Inflammatory macrophage (primary cell): ENCODE measurements at regions not wholly inside any gene's neighbourhood (a gene's known extent, or its start where the extent isn't known, plus 50 kb on each side); places are given as distances from the start of the nearest gene placed in this dataset.

Source experiments
- DNase-seq, 2 donors: peaks; one replicate each; pipeline ENCODE4 v3.0.0-alpha.2; 2020 to 2022

GRCh38 chr4:116872308-116872707 is 213.1 kb downstream of the TRAM1L1 start:
- DNase-seq, result no peak

- DNase-seq, result no peak
Measured at GRCh38 chr4:116870686-116871085, 214.7 kb downstream of the TRAM1L1 start.

GRCh38 chr4:116866106-116866505 is 219.3 kb downstream of the TRAM1L1 start:
- DNase-seq, result no peak

- DNase-seq, result no peak
Measured at GRCh38 chr4:116862592-116862991, 222.8 kb downstream of the TRAM1L1 start.

GRCh38 chr4:116860891-116861290 is 224.5 kb downstream of the TRAM1L1 start:
- DNase-seq, result no peak

- DNase-seq, result no peak
Measured at GRCh38 chr4:116849620-116850019, 235.8 kb downstream of the TRAM1L1 start.

- DNase-seq, result no peak
Measured at GRCh38 chr4:116847616-116848015, 237.8 kb downstream of the TRAM1L1 start.

- no peak for DNase-seq
Measured at GRCh38 chr4:116839826-116840225, 245.6 kb downstream of the TRAM1L1 start.

- no peak for DNase-seq
Measured at GRCh38 chr4:116838609-116839008, 246.8 kb downstream of the TRAM1L1 start.

- DNase-seq, result no peak
Measured at GRCh38 chr4:116829187-116829586, 256.2 kb downstream of the TRAM1L1 start.

- no peak for DNase-seq
Measured at GRCh38 chr4:116824172-116824571, 261.2 kb downstream of the TRAM1L1 start.

- DNase-seq, result no peak
Measured at GRCh38 chr4:116811730-116812129, 273.6 kb downstream of the TRAM1L1 start.

GRCh38 chr4:116796022-116796421 is 289.4 kb downstream of the TRAM1L1 start:
- DNase-seq, result no peak

- DNase-seq, result no peak
Measured at GRCh38 chr4:116788723-116789122, 296.7 kb downstream of the TRAM1L1 start.

GRCh38 chr4:116755051-116755450 is 330.3 kb downstream of the TRAM1L1 start:
- no peak for DNase-seq

GRCh38 chr4:116752027-116752426 is 333.3 kb downstream of the TRAM1L1 start:
- DNase-seq, result no peak

GRCh38 chr4:116736756-116737155 is 348.6 kb downstream of the TRAM1L1 start:
- no peak for DNase-seq

- DNase-seq, result no peak
Measured at GRCh38 chr4:116734178-116734577, 351.2 kb downstream of the TRAM1L1 start.

- DNase-seq, result no peak
Measured at GRCh38 chr4:116733370-116733769, 352.0 kb downstream of the TRAM1L1 start.

- no peak for DNase-seq
Measured at GRCh38 chr4:116726523-116726922, 358.9 kb downstream of the TRAM1L1 start.

GRCh38 chr4:116724249-116724648 is 361.1 kb downstream of the TRAM1L1 start:
- DNase-seq, result no peak

GRCh38 chr4:116705466-116705865 is 379.9 kb downstream of the TRAM1L1 start:
- no peak for DNase-seq

GRCh38 chr4:116702949-116703348 is 382.4 kb downstream of the TRAM1L1 start:
- no peak for DNase-seq

GRCh38 chr4:116688536-116688935 is 396.8 kb downstream of the TRAM1L1 start:
- DNase-seq, result no peak

GRCh38 chr4:116668190-116668589 is 417.2 kb downstream of the TRAM1L1 start:
- no peak for DNase-seq

GRCh38 chr4:116665716-116666115 is 419.7 kb downstream of the TRAM1L1 start:
- DNase-seq, result no peak
